GM18499 (cell line): ENCODE measurements at regions not wholly inside any gene's neighbourhood (a gene's known extent, or its start where the extent isn't known, plus 50 kb on each side); places are given as distances from the start of the nearest gene placed in this dataset.

Source experiments
- ATAC-seq: cut with Tn5 transposase; IDR thresholded peaks from one replicate; pipeline ENCODE4 v1.9.1; 2021; ENCODE audit warnings: moderate number of reproducible peaks; ENCODE audit not compliant: insufficient read depth, unreplicated experiment

DNA sequence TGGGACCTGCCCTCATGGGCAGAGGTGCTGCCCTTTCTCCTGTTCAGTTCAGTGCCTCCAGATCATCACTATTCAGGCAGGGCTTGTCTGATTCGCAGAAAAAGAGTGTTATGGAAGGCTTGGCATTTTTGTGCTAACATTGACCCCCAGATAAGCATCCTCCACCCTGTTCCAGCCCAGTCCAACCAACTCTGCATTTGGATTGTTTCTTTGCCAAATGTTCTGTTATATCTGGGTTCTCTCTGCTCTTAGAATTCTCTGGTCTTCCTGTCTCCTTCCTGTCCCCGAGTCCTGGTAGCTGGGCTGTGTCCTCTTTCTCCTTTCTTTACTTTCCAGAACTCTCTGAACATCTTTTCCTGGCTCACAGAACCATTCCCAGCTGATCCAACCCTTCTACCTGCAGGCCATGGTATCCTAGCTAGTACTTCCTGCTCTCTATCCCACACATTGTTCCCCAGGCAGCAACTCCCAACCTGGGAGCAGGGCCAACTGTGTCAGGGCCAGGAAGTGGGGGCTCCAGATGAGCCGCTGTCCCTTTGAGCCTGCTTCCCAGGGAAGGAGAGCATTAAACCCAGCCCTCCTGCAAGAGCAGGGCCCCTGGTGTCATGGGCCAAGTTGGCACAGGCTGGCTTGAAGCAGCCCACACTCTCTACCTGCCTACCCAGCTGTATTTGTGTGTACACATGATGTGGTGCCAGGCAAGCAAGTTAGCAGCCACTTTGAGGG lies 280.7 kb upstream of the CADM1 start:
- no peak for ATAC-seq

DNA sequence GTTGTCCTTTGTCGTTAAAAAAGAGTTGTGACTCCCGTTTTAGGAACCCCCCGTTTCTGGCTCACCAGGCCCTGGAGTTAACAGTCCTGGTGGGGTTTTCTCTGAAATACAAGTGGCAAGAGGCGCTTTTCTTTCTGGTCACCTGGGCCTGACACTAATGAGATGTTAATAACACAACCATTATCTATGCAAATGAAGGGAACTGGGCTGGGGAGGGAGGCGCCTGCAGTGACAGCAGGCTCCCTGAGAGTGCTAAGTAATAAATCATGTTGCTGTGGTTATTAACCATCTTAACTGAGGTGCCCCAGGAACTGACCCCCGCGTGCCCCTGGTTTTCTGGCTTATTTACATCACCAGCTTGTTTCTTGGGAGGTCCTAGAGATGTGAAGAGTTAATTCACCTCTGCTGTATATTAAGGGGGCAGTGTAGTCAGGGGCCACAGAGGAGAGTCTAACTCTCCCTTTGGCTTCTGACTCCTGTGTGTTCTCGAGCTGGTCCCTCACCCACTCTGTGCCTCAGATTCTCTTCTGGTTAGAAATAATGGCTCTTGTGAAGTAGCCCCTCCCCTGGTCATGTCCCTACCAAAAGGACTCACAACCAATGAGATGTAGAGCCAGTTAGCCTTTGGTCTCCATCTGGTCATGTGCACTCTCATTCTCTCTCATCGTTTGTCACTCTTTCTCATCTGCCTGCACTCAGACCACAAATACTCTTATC lies 276.6 kb upstream of the CADM1 start:
- ATAC-seq: no peak

DNA sequence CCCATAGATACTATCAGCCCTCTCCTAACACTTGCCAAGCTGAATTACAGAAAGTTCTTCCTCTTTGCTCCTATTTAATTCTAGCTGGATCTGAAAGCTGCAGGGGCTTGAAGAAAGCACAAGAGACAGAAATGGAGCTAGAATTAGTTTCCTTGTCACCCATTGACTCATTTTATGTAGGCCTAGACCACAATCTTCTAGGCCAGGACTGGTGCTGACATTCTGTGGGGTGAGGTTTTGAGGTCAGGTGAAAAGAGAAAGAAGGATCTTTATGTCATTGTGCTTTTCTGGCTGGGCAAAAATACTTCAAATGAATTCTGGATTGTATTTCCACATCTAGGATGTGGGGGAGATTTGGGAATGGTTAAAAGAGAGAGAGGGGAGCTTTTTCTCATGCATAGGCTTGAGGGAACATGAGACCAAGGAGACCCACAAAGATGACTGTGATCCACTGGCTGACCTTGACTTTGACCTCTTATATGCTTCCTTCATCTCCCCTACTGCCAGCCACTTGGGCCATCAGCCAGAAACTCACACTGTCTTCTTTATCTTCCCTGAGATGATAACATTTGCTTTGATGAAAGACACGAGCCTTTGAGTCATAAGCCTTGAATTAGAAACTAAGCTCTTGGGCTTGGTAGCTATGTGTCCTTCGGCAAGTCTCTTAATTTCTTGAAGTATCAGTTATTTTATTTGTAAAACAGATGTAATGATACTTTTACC lies 274.9 kb upstream of the CADM1 start:
- no peak for ATAC-seq

DNA sequence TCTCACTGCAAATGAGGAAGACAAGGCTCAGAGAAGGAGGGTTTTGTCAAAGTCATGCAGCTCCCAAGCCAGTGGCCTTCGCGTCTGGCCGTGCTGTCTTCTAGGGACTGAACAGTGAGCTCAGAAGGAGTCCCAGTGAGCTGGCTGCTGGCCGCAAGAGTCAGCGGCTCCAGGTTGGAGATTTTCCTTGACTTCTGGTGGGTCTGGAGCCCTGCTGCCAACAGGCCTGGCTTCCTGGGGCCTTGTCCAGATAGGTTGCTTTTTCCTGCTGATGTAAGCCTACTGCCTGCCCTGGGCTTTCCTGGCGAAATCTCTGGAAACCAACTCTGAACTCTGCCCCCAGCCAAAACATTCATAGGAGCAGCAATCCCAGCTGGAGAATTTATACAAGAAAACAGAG lies 272.7 kb upstream of the CADM1 start:
- no peak for ATAC-seq

DNA sequence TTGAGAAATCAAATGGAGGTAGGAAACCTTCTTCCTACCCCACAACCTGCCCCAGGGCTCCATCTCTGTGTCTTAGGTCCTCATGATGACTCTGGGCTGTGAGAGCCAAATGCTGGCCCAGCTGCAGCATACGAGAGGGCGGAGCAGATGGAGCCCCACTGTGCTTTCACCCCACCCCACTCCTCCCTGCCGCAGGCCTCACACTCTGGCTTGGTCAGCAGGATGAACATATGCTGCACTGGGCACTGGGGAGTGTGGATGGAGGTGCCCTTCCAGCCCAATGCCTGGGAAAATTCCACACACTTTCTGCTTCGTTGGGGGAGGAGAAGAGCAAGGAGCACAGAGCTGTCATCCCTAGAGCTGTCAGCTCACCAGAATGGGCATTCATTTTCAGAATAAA lies 271.6 kb upstream of the CADM1 start:
- ATAC-seq: no peak

DNA sequence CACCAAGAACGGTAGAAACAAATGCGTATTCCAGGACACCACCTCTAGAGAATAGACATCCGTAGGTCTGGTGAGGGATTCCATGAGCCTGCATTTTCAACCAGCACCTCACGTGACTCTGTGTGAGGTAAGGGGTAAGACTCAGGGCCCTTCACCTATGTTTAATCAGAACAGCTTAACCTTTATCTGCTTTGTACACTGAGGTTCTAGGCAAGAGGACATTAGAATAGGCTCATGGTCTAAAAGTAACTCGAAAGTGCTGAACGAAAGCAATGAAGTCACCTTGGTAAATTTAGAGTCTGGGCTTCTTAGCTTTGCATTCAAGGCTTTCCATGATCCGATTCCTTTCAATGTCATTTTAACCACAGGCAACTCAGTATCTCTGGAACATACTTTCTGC lies 270.5 kb upstream of the CADM1 start:
- no peak for ATAC-seq

DNA sequence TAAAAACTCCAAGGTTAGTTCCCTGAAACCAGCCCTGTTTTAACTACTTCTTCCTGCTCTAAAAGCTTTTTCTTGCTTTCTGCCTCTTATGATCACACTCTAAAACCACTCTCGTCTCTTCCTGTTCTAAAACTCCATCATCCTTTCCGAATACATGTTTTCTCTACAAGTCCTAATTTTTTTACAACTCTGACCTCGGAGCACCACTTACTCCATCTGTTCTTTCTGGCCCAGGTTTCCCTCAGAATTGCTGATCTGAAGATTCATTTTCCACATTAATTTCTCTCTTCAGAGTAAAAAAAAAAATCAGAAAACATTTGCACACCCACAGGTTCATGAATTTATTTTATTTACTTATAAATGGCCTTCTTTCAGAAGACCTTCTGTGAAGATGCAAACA lies 265.7 kb upstream of the CADM1 start:
- no peak for ATAC-seq

DNA sequence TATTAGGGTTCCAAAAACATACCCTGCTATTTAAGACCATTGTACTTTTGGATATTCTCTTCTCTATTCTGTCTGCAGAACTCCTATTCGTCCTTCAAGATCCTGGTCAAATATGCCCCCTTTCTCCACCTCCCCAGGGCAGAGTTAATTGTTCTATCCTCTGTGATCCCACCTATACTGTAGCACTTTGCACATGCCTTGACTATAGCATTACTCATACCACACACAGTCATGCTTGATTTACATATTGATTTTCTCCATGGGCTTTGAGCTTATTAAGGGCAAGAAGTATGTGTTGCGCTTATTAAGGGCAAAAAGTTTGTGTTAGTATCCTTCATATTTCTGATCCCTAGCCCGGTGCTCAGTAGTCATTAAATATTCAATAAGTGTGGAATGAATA lies 263.7 kb upstream of the CADM1 start:
- no peak for ATAC-seq

DNA sequence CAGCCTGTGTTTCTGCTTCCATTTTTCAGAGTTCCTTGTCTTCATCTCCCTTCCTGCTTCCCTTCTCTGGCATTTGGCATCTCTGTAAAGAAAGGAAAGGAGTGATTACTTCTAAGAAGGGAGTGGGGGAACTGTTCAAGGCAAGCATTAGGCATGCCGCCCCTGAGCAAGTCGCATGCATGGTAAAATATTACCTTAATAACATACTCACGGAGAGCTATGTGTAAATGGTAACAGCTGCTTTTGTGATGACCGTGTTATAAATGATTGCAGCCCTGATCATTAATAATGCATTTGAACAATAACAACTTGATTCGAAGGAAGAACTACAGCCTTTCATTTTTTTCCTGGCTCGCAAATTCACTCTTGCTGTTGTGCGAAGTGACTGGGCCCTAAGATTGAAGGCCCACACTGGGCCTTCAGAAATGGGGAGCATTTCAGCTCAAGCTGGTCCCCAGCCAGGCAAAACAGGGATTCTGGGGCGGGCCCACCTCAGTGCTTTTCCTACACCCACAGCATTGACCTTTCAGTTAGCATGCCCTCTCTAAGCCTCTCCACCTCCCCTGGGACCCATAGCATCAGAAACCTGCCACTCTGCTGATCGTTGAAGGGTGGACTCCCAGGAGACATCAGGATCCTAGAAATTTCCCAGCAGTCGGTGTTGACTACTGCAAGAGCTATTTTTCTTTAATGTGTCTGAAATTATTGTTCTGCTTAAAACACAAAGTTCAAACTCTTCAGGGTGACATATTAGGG lies 263.0 kb upstream of the CADM1 start:
- ATAC-seq: no peak

DNA sequence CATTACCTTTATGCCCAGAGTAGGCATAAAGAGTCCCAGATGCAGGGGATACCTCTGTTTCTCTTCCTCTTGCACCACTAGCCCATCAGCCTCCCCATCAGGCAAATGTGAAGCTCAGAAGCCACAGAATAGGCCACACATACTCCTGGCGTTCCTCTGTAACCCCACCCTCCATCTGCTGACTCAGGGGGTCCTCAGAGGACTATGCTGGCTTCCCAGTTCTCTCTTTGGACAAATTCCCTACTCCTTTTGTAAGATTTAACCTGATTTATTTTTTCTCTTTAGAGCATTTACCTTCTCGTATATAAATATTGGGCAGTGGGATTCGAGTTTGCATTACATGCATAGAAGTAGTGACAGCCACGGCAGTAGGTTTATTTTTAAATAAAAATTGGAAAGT lies 262.3 kb upstream of the CADM1 start:
- ATAC-seq: no peak

DNA sequence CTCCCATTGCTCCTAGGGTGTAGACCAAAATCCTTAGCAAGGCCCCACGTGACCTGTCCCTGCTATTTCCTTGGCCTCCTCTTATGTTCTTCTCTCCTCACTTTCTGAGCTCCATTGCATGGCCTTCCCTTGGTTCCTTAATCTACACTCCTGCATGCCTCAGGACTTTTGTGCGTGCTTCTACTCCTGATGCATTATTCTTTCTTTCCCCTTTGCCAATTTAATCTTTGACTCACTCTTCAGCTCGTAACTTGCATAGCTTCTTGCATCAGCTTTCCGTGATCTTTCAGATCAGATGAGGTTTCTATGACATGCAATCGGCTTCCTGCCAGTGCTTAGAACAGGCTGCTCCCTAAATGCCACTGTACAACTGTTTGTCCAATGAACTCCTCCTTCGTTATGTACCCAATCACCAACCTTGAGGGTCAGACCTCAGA lies 261.6 kb upstream of the CADM1 start:
- ATAC-seq: no peak

DNA sequence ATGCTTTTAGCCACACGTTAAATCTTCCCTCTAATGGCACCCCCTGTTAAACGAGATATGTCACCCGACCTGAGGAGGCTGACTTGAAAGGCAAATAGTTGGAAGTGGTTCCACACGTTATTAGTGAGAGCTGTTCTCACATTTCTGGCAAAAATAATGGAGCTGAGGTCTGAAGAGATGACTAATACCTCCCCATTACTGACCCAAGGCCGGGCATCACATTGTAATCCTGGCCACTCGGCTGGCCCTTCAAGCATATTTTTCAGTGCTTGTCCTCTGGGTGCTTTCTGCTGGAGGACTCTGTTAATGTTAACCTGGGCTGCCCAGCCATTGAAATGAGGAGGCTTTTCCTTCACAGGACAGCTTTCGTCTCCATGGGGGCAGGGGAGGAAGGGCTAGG lies 260.0 kb upstream of the CADM1 start:
- ATAC-seq: no peak

DNA sequence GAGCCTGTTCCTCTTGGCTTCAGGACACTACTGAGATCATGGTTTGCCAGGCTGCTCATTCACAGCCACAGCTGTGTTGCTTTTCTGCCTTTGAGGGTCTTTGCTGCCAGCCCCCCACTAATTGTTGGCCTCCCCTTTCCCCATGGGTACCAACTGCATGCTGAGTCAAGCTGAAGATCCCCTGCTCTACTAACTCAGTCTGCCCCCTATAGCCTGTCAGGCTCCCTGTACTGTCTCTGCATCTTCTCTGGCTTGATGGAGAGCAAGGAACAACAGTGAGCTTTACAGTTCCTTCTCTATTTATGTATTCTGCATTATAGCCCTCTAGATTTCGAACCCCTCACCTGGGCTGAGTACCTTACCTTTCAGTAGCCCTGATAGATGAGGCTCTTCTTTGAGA lies 257.6 kb upstream of the CADM1 start:
- ATAC-seq: no peak

DNA sequence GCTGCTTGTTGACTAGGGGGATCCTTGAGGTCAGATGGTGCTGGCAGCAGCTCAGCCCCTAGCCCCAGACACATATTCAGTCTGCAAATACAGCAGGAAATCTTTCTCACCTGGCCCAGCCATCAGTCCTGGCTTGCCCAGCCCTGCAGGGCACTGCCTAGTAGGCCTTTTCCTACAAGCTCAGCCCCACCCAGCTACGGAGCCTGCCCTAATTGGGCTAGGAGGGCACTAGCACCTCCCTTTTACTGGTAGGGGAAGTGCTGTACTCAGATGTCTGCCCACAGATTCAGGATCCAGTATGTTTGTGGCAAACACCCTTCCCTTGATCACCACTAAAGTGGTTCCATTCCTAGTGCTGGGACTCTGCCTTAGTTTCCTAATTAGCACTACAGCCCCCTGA lies 257.1 kb upstream of the CADM1 start:
- ATAC-seq: no peak

DNA sequence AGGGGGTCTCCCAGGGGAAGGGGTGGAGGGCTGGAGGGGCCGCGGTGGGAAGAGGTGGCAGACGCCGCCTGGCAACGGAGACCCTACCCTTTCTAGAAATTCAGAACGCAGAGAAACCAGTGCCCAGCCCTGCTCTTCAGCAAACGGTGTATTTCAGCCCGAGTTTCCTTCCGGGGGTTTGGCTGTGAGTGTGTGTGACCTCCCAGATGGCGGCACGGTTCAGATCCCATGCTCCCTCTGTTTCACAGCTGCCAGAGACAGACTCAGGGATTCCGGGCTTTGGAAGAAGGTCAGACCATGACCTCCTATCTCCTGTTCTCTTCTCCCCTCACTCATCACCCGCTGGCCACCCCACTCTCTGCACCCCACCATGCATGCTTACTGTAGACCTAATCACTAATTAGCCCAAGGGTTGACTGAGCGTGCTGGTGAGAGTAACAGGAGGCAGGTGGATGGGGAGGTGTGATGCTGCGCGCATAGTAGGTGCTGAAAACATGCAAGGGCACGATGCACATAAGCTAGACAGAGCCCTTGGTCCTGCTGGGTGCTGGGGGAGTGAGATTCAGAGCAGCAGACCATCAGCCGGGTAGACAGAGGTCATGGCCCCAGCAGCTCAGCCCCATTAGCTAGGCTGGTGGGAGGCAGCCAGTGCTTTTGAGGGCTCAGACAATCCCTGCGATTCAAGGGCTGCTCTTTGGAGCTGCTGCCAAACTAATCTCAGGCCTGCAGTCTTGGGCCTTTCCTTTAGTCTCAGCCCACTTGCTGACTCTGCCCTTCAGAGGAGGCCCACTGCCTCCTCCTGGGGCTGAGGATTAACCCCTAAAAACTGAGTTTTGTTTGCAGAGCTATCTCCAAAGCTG lies 256.5 kb upstream of the CADM1 start:
- ATAC-seq: no peak

DNA sequence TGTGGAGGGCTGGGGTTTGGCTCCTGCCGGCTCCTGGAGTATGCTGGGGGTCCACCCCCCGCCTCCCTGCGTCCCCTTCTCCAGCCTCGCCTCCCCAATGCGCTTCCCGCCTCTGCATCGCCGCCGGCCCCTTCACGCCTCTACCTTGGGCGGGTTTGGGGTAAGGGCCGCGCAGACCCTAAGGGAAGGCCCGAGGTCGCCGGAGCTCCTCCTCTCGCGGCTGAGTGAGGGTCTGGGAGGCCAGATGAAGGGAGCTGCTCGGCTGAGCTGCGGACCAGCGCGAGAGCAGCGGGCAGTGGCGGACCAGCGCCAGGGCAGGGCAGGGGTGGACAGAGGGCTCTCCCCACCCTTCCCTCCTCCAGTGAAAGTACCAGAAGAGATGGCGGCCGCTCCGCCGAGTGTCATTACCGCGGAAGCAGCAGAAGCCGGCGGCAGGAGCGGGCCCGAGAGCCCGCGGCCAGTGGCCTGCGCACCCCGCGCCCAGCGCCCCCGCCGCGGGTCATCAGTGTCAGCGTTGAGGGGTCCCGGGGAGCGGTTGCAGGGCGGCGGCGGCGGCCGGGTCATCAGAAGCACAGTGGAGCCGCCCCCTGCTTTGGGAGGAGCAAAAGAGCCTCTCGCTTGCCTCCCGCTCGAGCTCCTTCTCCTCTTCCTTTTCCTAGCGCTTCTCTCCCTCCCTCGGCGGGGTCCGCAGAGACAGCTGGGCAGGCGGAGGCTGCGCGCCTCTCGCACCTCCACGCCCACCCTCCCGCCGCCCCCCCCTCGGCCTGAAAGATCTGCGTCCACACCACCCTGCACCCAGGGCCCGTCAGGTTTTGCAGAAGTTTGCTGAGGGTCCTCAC lies 255.6 kb upstream of the CADM1 start:
- no peak for ATAC-seq

DNA sequence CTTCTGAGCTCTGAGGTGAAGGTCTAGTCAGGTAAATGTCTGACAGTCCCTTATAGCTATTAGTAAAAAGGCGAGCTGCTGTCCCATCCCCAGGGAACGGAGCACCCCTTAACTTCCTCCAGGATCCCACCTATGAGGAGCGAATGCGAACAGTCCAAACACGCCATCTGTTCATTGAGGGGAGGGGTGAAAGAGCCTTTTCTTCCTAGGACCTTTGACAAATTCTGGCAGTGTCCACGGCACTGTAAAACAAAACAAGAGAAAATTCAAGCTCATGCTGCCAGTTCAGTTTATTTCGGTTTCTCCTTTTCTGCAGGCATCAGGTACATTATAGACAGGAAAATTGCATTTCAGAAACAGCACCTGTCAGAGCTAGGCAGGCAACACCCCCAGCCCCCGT lies 253.8 kb upstream of the CADM1 start:
- no peak for ATAC-seq

DNA sequence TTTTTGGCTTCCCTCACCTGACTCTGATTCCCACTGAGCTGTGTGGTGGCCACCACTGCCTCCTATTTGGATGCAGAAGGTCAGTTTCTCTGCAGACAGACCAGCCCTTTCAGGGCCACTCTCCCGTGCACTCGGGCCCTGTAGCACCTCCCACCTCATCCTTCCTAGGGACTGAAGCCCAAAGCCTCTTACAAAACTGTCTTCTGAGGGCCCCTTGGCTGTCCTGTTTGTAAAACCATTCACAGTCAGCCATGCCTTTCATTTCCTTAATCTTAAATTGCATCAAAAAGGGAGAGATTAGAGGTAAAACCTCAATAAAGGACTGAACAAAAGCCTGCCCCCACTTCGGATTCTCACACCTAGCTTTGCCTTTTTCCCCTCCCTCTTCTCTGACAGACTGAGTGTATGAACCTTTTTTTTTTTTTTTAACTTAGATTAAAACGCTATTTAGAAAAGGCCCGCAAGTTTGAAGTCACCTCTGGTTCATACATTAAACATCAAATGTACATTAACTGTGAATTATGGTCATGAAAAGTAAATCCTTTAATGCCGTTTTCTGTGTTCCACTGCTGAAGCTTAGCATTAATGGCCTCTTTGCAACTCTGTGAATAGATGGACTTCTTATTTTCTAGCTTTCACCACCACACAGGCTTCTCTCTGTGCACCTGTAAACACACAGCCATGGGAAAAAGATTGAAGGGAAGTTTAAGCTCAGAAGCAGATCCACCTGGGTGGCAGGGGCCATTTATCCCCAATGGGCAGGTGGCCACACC lies 247.2 kb upstream of the CADM1 start:
- no peak for ATAC-seq
